Occipital lobe (tissue), 1 donor: ENCODE measurements at regions not wholly inside any gene's neighbourhood (a gene's known extent, or its start where the extent isn't known, plus 50 kb on each side); places are given as distances from the start of the nearest gene placed in this dataset.

Source experiments
- DNase-seq: peaks from one replicate; lab custom pipeline; 2025; lab: John Stamatoyannopoulos, UW

- DNase-seq: peak; percentile 37
Observed at GRCh38 chr9:129489838-129490582, 130.9 kb downstream of the C9orf50 start.

DNA sequence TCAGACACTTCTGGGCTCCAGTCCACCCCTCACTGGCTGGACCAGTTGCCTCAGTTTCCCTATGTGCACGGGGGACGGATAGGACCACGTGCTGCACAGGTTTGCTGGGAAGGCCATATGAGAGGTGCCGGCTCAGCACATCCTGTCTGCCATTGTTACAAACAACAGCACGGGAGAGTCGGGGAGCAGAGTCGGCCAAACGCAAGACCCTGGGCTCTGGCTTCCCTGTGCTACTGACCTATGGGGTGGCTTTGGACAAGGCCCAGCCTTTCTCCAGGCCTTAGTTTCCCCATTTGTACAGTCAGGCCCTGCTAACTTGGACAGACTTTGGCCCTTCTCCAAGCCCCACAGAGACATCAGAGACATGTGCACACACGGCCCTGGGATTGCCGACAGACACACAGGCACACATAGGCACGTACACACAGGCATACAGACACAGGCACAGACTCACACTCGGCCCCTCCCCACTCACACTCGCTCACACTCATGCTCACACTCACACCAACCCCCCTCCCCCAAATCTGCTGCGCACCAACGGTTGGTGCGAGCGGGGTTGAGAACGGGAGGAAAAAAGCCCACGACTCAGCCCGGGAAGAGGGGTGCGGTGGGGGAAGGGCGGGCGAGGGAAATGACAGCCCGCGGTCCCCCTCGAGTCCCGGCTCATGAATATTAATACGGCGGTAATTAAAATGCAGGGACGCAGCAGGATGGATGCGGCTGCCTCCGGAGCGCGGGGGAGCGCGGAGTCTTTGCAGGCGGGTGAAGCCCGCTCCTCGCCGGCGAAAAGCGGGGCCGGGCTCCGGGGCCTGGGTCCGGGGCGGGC, 133.0 kb downstream of the C9orf50 start:
- DNase-seq: peak; percentile 66

- no peak for DNase-seq
Observed at GRCh38 chr9:129486756-129487657, 133.9 kb downstream of the C9orf50 start.

DNA sequence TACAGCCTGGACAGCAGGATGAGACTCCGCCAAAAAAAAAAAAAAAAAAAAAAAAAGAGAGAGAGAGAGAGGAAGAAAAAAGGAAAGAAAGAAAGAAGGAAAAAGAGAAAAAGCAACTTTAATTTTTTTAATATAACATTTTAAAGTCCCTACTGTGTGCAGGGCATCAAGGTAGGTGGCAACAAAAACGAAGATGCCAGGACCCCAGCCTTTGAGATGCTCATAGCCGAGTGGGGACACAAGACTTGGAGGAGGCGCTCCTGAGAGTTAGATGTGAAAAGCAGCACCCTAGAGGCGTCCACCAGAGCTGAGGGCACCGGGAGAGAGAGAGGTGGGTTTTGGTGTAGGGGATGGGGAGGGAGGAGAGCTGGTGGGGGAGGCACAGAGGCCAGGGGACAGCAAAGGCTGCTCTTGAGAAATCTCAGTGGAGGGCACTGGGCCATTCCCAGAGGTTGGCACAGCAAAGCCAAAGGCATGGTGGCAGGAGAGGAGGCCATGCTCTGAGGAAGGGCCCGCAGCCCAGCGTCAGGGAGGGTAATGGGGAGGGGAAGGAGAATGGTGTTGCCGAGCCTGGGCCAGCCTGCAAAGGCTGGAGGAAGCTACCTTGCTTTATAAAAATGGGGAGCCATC, 135.6 kb downstream of the C9orf50 start:
- DNase-seq: no peak

DNA sequence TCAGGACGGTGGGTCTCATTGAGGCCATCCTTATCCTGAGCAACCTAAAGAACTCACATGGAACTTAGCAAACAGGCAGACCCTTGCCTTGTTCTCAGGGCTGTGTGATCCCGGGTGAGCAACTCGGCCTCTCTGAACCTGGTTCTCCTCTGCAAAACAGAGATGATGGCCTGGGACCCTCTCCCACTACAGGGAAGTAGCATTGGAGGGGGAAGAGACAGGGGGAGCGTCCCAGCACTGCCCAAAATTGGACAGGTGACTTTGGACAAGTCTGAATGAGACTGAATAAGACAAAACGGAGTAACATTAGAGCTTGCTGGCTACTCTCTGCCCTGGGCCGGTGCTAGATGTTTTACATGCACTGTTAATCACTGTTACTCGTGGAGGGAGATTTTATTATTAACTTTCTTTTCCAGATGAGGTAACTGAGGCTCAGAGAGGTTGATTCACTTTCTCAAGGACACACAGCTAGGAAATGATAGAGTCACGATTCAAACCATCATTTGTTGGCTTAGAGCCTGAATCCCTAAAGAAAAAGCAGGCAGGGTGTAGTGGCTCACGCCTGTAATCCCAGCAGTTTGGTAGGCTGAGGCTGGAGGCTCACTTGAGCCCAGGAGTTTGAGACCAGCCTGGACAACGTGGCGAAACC, 136.4 kb downstream of the C9orf50 start:
- DNase-seq: no peak

GRCh38 chr9:129483415-129484351, 137.2 kb downstream of the C9orf50 start:
- DNase-seq: peak; percentile 53

GRCh38 chr9:129482521-129483414, 138.1 kb downstream of the C9orf50 start:
- DNase-seq: peak; percentile 68

GRCh38 chr9:129481810-129482511, 138.9 kb downstream of the C9orf50 start:
- DNase-seq: no peak

DNA sequence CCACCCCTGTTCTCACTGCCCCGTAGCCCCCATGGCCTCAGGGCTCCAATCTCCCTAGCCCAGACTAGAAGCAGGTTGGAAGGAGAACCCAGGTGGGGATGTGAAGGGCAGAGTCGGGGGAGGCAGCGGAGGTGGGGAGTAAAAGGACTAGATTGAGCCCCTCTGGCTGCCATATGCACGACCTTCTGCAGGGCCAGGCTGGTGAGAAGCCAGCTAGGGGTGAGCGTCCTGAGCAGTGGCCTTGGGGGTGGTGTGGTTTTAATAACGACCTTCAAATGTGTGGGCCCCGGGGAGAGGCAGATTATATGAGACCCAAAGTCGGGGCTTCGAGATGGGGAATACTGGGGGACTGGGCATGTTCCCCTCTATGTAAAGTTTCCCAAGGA, 139.5 kb downstream of the C9orf50 start:
- DNase-seq: no peak

DNA sequence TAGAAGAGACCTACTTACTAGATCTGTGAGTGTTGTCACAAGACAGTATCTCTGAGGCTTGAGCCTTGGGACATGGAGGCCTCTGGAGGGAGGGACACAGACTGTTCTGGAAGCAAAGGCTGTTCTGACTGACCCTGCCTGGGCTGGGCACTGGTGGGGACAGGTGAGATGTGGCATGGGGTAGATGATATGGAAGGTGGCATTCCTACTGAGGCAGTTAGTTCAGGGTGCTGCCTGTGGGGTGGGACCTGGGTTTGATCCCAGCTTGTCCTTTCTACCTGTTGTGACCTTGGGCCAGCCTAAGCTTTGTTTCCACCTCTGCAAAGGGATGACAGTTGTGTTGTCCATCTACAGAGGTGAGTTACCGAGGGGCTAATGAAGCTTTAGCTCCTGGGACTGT, 140.2 kb downstream of the C9orf50 start:
- DNase-seq: no peak

GRCh38 chr9:129480227-129480626, 140.7 kb downstream of the C9orf50 start:
- no peak for DNase-seq

- no peak for DNase-seq
Observed at GRCh38 chr9:129479631-129480011, 141.3 kb downstream of the C9orf50 start.

DNA sequence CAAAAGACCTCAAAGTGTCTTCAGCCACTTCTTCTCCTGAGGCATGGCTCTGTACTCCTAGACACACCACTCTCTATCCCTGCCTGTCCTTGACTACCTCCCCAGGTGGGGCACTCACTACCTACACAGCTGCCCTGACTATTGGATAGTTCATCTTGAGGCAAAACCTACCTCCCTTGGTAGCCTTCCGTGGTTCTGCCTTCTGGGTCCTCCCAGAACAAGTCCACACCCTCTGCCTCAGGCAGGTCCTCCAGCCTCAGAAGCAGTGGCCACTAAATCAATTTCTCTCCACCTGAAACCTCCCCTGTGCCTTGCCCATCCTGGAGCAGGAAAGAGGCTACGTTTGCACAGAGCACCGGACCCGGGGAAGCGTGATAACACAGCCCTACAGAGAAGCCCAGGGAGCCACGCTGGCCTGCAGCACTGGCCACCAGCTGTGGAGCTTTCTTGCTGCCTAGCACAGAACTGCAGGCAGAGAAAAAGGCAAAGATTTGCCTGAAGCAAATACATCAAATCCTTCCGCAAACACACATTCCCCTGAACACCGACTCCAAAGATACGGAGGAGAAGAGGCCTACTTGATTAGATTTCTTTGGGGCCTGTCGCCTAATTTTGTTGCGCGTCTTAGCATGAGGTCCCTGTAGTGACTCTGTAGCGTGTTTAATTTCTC, 141.8 kb downstream of the C9orf50 start:
- no peak for DNase-seq

DNA sequence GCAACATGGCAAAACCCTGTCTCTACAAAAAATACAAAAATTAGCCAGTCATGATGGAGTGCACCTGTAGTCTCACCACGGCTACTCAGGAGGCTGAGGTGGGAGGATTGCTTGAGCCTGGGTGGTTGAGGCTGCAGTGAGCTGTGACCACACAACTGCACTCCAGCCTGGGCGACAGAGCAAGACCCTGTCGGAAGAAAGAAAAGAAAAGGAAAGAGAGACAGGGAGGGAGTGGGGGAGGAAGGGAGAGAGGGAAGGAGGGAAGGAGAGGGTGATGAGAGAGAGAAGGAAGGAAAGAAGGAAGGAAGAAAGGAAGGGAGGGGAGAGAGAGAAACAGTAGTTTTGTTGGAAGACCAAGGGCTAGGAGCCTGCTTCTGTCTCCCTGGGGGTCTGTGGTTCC, 142.4 kb downstream of the C9orf50 start:
- DNase-seq: no peak

DNA sequence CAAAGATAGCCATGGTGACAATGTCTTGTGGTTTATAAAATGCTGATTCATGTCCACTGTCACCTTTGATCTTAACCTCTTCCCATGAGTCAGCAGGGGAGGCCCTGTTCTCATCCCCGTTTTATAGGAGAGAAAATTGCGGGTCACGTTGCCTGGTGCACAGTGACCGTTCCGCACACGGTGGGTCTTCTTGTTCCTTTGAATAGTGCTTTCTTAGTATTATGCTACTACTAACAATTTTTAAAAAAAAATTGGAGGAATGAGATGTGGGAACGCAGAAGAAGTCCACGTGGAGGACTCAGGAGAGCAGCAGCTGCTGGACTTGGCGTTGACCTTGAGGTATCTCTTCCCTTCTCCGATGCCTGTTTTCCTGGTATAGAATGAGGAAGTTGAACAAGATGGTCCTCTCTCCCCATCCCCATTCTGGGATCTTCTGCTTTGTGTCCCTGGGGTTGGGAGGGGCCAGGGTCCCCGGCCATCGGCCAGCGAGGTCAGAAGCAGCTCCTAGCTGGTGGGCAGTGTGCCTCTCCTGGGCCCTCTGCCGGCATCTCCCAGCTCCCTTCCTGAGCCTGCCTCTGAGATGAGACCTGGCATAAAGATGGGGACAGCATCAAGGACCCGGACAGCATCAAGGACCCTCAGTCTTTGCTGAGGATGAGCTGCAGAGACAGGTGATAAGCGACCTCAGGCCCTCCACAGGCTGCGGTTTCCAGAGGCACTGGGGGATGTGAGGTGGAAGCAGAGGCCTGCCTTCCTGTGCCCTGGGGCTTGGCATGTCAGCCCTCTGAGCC, 143.9 kb downstream of the C9orf50 start:
- no peak for DNase-seq

- DNase-seq: no peak
Observed at GRCh38 chr9:129474740-129475404, 146.0 kb downstream of the C9orf50 start.
